Right forelimb (tissue), 1 donor: ENCODE measurements at regions not wholly inside any gene's neighbourhood (a gene's known extent, or its start where the extent isn't known, plus 50 kb on each side); places are given as distances from the start of the nearest gene placed in this dataset.

Experiments
- DNase-seq: peaks from one replicate; pipeline ENCODE4 v3.0.0-alpha.2; 2018

GRCh38 chr1:30310966-30311742 lies 412.2 kb downstream of the MATN1 start:
- DNase-seq = no peak

- no peak for DNase-seq
Observed at GRCh38 chr1:30307182-30307581, 416.2 kb downstream of the MATN1 start.

GRCh38 chr1:30305519-30305918 lies 417.9 kb downstream of the MATN1 start:
- DNase-seq = no peak

- DNase-seq = no peak
Observed at GRCh38 chr1:30305061-30305460, 418.3 kb downstream of the MATN1 start.

GRCh38 chr1:30304080-30304479 lies 419.3 kb downstream of the MATN1 start:
- no peak for DNase-seq

- DNase-seq = no peak
Observed at GRCh38 chr1:30303387-30303786, 420.0 kb downstream of the MATN1 start.

- DNase-seq = no peak
Observed at GRCh38 chr1:30302858-30303257, 420.5 kb downstream of the MATN1 start.

GRCh38 chr1:30300669-30301068 lies 422.7 kb downstream of the MATN1 start:
- no peak for DNase-seq

- DNase-seq = no peak
Observed at GRCh38 chr1:30299393-30299792, 424.0 kb downstream of the MATN1 start.

GRCh38 chr1:30295674-30296073 lies 427.7 kb downstream of the MATN1 start:
- DNase-seq = no peak

GRCh38 chr1:30295266-30295665 lies 428.1 kb downstream of the MATN1 start:
- no peak for DNase-seq

- DNase-seq = no peak
Observed at GRCh38 chr1:30294508-30294907, 428.9 kb downstream of the MATN1 start.

- DNase-seq = no peak
Observed at GRCh38 chr1:30292451-30292850, 430.9 kb downstream of the MATN1 start.

- no peak for DNase-seq
Observed at GRCh38 chr1:30291526-30291925, 431.9 kb downstream of the MATN1 start.

GRCh38 chr1:30290581-30290980 lies 432.8 kb downstream of the MATN1 start:
- no peak for DNase-seq

- no peak for DNase-seq
Observed at GRCh38 chr1:30287976-30288375, 435.4 kb downstream of the MATN1 start.

GRCh38 chr1:30286988-30287839 lies 436.2 kb downstream of the MATN1 start:
- DNase-seq = no peak

GRCh38 chr1:30286241-30286987 lies 437.0 kb downstream of the MATN1 start:
- DNase-seq = no peak

- no peak for DNase-seq
Observed at GRCh38 chr1:30285501-30285932, 437.9 kb downstream of the MATN1 start.

- DNase-seq = no peak
Observed at GRCh38 chr1:30284728-30285475, 438.5 kb downstream of the MATN1 start.

- DNase-seq = no peak
Observed at GRCh38 chr1:30284226-30284625, 439.2 kb downstream of the MATN1 start.

- no peak for DNase-seq
Observed at GRCh38 chr1:30283199-30283962, 440.0 kb downstream of the MATN1 start.
